Mesothelial cell of epicardium (in vitro differentiated cells): ENCODE measurements at regions not wholly inside any gene's neighbourhood (a gene's known extent, or its start where the extent isn't known, plus 50 kb on each side); places are given as distances from the start of the nearest gene placed in this dataset.

Experiments
- DNase-seq, 2 experiments: peaks; one replicate each; pipeline ENCODE4 v3.0.0; 2021; ENCODE audit warnings: low spot score in 2 of 2; ENCODE audit not compliant: unreplicated experiment in 2 of 2
- H3K27ac Mint-ChIP-seq: 2 replicates; pipeline ENCODE4 v1.8.0; 2021; ENCODE audit warnings: mixed read lengths
- H3K27me3 Mint-ChIP-seq: 2 replicates; pipeline ENCODE4 v1.8.0; 2021; ENCODE audit warnings: low read depth, mixed read lengths
- H3K36me3 Mint-ChIP-seq: 2 replicates; pipeline ENCODE4 v1.8.0; 2021; ENCODE audit warnings: mixed read lengths
- H3K4me1 Mint-ChIP-seq: 2 replicates; pipeline ENCODE4 v1.8.0; 2021; ENCODE audit warnings: mixed read lengths
- H3K4me3 Mint-ChIP-seq: 2 replicates; pipeline ENCODE4 v1.8.0; 2021; ENCODE audit warnings: mild to moderate bottlenecking, moderate library complexity, mixed read lengths
- H3K9me3 Mint-ChIP-seq: 2 replicates; pipeline ENCODE4 v1.8.0; 2021; ENCODE audit warnings: mixed read lengths
- TF ChIP-seq, protein P1 (sequence below): fragments of 200-600 bp; sonication (generic); IDR thresholded peaks from one replicate; pipeline ENCODE4 v1.5.0; 2021; ENCODE audit warnings: antibody characterized with exemption; ENCODE audit not compliant: unreplicated experiment

DNA sequence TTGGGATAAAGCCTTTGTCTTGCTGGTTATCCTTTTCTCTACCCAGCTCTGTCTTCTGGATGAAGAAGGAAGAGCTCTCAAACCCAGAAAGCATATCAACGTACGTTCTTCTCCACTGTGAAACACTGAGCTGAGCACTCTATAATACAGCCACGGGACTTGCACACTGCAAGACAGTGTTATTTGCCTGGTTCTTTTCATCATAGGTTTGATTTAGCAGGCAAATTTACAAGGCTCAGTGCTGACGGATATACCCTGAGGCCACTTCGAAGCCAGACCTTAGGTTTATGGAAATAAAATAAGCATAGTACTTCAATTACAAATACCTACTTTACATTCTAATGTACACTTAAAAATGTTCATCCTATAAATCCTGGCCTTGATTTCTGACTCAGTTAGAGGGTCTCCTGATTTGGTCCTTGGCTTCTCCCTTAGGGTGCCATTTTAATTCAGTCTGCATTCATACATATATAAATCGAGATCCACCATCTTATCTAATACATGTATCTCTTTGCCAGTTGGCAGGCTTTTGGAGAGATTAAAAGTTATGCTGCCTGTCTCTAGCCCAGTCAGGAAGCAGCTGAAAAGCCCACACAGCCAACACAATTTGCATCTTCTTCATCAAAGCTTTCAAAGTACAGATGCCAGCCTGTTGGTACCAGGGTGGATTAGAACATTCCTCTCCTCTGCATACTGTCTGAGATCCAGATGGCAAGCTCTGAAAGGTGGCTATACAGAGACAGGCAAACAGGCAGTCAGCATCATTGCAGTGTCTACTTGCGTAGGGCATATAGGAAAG is 194.4 kb downstream of the DEPDC1B start:
- peak overlapping the region; percentile 87 for H3K27ac Mint-ChIP-seq
- DNase-seq = no peak
- H3K4me1 Mint-ChIP-seq = peaks cover 61% of the 10 kb centered on the region
- TF ChIP-seq, protein P1, sequence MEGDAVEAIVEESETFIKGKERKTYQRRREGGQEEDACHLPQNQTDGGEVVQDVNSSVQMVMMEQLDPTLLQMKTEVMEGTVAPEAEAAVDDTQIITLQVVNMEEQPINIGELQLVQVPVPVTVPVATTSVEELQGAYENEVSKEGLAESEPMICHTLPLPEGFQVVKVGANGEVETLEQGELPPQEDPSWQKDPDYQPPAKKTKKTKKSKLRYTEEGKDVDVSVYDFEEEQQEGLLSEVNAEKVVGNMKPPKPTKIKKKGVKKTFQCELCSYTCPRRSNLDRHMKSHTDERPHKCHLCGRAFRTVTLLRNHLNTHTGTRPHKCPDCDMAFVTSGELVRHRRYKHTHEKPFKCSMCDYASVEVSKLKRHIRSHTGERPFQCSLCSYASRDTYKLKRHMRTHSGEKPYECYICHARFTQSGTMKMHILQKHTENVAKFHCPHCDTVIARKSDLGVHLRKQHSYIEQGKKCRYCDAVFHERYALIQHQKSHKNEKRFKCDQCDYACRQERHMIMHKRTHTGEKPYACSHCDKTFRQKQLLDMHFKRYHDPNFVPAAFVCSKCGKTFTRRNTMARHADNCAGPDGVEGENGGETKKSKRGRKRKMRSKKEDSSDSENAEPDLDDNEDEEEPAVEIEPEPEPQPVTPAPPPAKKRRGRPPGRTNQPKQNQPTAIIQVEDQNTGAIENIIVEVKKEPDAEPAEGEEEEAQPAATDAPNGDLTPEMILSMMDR = no peak
- H3K9me3 Mint-ChIP-seq = peaks cover 4% of the 10 kb centered on the region
- no peaks in the 10 kb centered on the region for H3K27me3 Mint-ChIP-seq
- no peaks in the 10 kb centered on the region for H3K36me3 Mint-ChIP-seq
- no peak overlapping the region for H3K4me3 Mint-ChIP-seq

DNA sequence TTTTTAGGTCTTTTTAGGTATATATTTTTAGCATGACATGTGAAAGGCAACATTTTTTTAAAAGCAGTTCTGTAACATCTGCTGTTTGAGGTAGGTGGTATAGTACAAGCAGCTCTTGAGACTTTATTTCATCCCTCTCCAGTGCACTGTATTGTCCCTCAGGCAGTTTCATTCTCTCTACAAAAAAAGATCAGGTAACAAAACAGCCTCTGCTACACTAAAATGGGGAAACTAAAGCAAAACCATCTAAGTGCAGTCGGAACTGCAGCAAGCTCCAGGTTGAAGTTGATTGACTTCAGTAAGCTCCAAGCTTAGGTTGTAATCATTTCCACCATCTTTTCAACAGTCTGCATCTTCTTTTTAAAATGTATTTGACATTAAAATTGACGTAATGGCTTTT is 195.6 kb downstream of the DEPDC1B start:
- DNase-seq = no peak
- TF ChIP-seq, protein P1 = no peak
- Mint-ChIP-seq H3K36me3 (no peaks in the 10 kb centered on the region), H3K4me1 (peaks cover 56% of the 10 kb centered on the region), H3K27me3 (no peaks in the 10 kb centered on the region), H3K4me3 (peak overlapping the region; percentile 7), H3K27ac (peak overlapping the region; percentile 85), H3K9me3 (peaks cover 4% of the 10 kb centered on the region)

DNA sequence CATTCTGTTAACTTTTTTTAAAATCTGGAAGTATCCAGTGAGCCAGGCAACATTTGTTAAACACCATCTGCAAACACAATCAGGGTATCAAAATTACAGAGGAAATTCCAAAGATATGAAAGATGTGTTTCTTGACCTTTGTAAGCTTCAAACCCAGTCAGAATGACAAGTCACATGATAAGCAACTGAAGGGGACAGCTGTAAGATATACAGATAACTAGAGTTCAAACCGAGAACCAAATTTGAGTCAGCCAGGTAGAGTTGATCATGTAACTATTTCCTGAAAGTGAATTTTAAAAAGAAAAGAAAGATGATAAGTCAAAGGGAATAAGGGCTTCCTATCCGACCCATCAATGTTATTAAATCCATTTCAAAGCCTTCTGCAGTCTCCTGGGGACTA is 196.2 kb downstream of the DEPDC1B start:
- peaks cover 58% of the 10 kb centered on the region for H3K4me1 Mint-ChIP-seq
- H3K27ac Mint-ChIP-seq = peak overlapping the region; percentile 85
- DNase-seq = no peak
- H3K9me3 Mint-ChIP-seq = peaks cover 4% of the 10 kb centered on the region
- TF ChIP-seq, protein P1 = no peak
- no peaks in the 10 kb centered on the region for H3K27me3 Mint-ChIP-seq
- no peaks in the 10 kb centered on the region for H3K36me3 Mint-ChIP-seq
- H3K4me3 Mint-ChIP-seq = no peak overlapping the region

DNA sequence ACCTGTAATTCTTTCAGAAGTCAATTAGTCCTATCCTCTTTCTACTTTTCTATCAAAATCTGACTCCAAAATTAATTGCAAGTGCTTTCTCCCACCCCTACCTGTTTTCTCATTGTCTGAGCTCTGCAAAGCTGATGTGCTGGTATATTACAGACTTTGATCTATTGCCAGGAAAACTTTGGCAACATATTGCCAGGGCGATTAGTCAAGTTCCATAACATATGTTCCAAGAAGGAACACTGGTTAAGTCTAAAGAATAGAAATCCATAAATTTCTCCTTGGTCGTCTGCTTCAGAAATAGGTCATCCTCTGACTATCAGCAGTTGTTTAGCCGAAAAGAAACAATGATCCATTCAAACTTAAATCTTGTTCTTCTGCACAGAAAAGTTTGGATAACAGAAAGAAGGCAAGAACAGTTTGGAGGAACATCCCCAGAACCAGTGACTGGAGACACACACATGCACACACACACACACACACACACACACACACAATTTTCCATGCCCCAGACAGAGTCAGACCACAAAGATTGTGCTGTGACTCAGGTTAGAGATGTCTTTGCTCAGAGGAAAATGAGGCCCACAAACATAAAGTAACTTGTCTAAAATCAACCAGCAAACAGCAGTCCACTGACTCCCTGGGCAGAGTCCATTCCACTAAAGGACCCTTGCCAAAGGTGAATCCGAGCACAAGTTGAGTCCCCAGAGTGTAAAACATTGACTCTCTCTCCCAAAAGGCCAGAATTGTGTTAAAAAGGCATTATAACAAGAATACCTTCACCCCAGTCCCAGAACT is 202.1 kb downstream of the DEPDC1B start:
- peak overlapping the region; percentile 75 for H3K27ac Mint-ChIP-seq

DNA sequence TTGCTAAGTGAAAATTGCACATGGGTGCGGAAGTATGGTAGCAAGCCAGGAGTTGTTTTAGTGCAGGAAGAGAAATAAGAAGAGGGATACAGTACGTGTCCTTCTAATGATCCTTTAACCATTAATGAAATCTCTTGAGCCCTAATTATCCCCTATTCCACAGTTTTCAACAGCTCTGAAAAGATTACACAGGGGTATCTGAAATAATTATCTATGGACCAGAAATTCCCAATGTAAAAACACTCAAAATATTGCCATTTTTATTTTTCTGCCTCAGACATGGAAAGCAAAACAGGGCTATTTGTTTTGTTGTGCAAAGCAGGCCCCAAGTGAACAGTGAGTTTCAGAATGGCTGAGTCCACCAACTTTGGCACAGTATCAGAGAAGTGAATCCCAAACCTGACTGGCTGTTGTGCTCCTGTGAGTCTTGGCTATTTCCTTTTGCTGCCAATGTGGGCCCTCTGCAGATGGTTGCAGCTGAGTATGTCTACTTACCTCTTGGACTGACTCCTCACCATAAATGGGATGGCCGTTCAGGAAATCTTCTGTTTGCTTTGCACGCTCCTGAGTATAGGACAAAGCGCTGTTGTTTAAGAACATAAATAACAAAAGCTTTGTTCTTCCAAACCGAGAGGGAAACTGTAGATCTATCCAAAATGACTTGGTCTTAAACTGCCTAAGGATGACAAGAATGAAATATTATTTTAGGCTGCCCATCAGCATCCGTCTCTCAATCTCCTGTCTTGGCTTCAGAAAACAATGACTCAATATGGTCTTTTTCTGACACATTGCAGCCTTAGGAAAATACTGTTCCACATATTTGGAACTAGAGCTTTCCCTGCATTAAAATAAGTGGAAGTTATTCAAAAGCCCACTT is 204.1 kb downstream of the DEPDC1B start:
- TF ChIP-seq, protein P1 = no peak
- H3K4me1 Mint-ChIP-seq = peaks cover 66% of the 10 kb centered on the region
- H3K36me3 Mint-ChIP-seq = no peaks in the 10 kb centered on the region
- no peaks in the 10 kb centered on the region for H3K27me3 Mint-ChIP-seq
- peak overlapping the region; percentile 25 for H3K27ac Mint-ChIP-seq
- no peak for DNase-seq
- H3K9me3 Mint-ChIP-seq = no peaks in the 10 kb centered on the region
- no peak overlapping the region for H3K4me3 Mint-ChIP-seq

More for the DNA sequence above, 202.1 kb downstream of the DEPDC1B start:
- TF ChIP-seq, protein P1 = no peak
- H3K9me3 Mint-ChIP-seq = no peaks in the 10 kb centered on the region
- DNase-seq = no peak
- no peaks in the 10 kb centered on the region for H3K36me3 Mint-ChIP-seq
- no peak overlapping the region for H3K4me3 Mint-ChIP-seq
- no peaks in the 10 kb centered on the region for H3K27me3 Mint-ChIP-seq
- peaks cover 58% of the 10 kb centered on the region for H3K4me1 Mint-ChIP-seq
